CD4-positive, alpha-beta T cell (primary cell): ENCODE measurements at regions not wholly inside any gene's neighbourhood (a gene's known extent, or its start where the extent isn't known, plus 50 kb on each side); places are given as distances from the start of the nearest gene placed in this dataset.

ENCODE experiments used
- ATAC-seq: fragments of 200-7000 bp; cut with Tn5 transposase; one replicate; pipeline ENCODE4 v1.10.0; 2022; ENCODE audit warnings: mild to moderate bottlenecking; ENCODE audit not compliant: poor library complexity
- CTCF ChIA-PET: fragments of 350-600 bp; sonication (Branson Sonifier 250); formaldehyde crosslinking; loops from one replicate; lab custom pipeline; 2021; ENCODE audit warnings: antibody characterized with exemption, inconsistent platforms; lab: Charles Lee
- POLR2A ChIA-PET: fragments of 350-600 bp; sonication (Branson Sonifier 250); formaldehyde crosslinking; loops from one replicate; lab custom pipeline; 2021; ENCODE audit warnings: antibody characterized with exemption, inconsistent platforms; lab: Charles Lee
- DNase-seq, 14 experiments: peaks; one replicate each; pipeline ENCODE4 v3.0.0-alpha.2; 2013 to 2020; ENCODE audit warnings: mixed read lengths in 2 of 14
- H3K27ac ChIP-seq, 2 donors: one replicate each; pipeline versions ENCODE4 v1.5.1 to v1.7.0; 2013; ENCODE audit warnings: low read length in 2 of 2, low read depth in 1 of 2, mild to moderate bottlenecking in 1 of 2
- H3K27me3 ChIP-seq, 2 experiments: 1 replicate in 1 of 2; 2 replicates in 1 of 2; pipeline versions ENCODE4 v1.6.1 to v1.7.0; 2013; ENCODE audit warnings: low read length in 2 of 2, control low read depth in 1 of 2, mild to moderate bottlenecking in 1 of 2, moderate library complexity in 1 of 2; ENCODE audit not compliant: insufficient read depth in 2 of 2, control insufficient read depth in 1 of 2
- H3K36me3 ChIP-seq: one replicate; pipeline ENCODE4 v1.6.1; 2013; ENCODE audit warnings: low read length, control low read depth; ENCODE audit not compliant: insufficient read depth
- H3K4me1 ChIP-seq: one replicate; pipeline ENCODE4 v1.6.1; 2013; ENCODE audit warnings: low read length, control low read depth; ENCODE audit not compliant: insufficient read depth
- H3K4me3 ChIP-seq: one replicate; pipeline ENCODE4 v1.5.1; 2013; ENCODE audit warnings: mild to moderate bottlenecking, low read length, moderate library complexity
- H3K9me3 ChIP-seq, 2 experiments: 1 replicate in 1 of 2; 2 replicates in 1 of 2; pipeline versions ENCODE4 v1.6.1 to v1.7.0; 2013; ENCODE audit warnings: low read length in 2 of 2, mild to moderate bottlenecking in 2 of 2, control low read depth in 1 of 2, moderate library complexity in 1 of 2; ENCODE audit not compliant: control insufficient read depth in 1 of 2, insufficient read depth in 1 of 2
- H3K27ac Mint-ChIP-seq: one replicate; pipeline ENCODE4 v1.8.0; 2020; ENCODE audit warnings: mixed read lengths
- H3K27me3 Mint-ChIP-seq: one replicate; pipeline ENCODE4 v1.8.0; 2021; ENCODE audit warnings: mixed read lengths
- H3K36me3 Mint-ChIP-seq: one replicate; pipeline ENCODE4 v1.8.0; 2021; ENCODE audit warnings: low read depth, mixed read lengths
- H3K4me1 Mint-ChIP-seq: one replicate; pipeline ENCODE4 v1.8.0; 2021; ENCODE audit warnings: low read depth, mixed read lengths
- H3K4me3 Mint-ChIP-seq: one replicate; pipeline ENCODE4 v1.8.0; 2020; ENCODE audit warnings: mild to moderate bottlenecking, mixed read lengths
- H3K9me3 Mint-ChIP-seq: one replicate; pipeline ENCODE4 v1.8.0; 2020; ENCODE audit warnings: mixed read lengths
- CTCF ChIP-seq: fragments of 200-600 bp; IDR thresholded peaks from one replicate; pipeline ENCODE4 v1.8.0; 2022; ENCODE audit warnings: antibody characterized with exemption, mild to moderate bottlenecking
- intact Hi-C, 2 experiments: fragments of 100-400 bp; cut with DNase I in 1 of 2; cut with micrococcal nuclease in 1 of 2; formaldehyde crosslinking; loops; one replicate each; pipeline versions ENCODE4 v1.15.1 to v1.9.0; 2023 to 2025; cut with DNase I, micrococcal nuclease

GRCh38 chr2:163348857-163349380 lies 386.9 kb downstream of the FIGN start:
- Histone ChIP-seq H3K27ac (no peak overlapping the region), H3K27me3 (no peaks in the 10 kb centered on the region), H3K9me3 (peaks cover 0 to 8% of the 10 kb centered on the region in 2 experiments), H3K4me3 (no peak overlapping the region), H3K36me3 (no peaks in the 10 kb centered on the region), H3K4me1 (no peaks in the 10 kb centered on the region)
- no peak for TF ChIP-seq CTCF
- ATAC-seq (no peak), DNase-seq (peak in 2 of 14 experiments; percentile 15 to 16)
- CTCF ChIA-PET = no interaction called here
- H3K9me3 Mint-ChIP-seq = no peaks in the 10 kb centered on the region
- no peak overlapping the region for H3K27ac Mint-ChIP-seq
- no peaks in the 10 kb centered on the region for H3K36me3 Mint-ChIP-seq
- POLR2A ChIA-PET = no interaction called here
- H3K27me3 Mint-ChIP-seq = peaks cover 4% of the 10 kb centered on the region
- no peak overlapping the region for H3K4me3 Mint-ChIP-seq
- no peaks in the 10 kb centered on the region for H3K4me1 Mint-ChIP-seq
- intact Hi-C loops = no loop called here

DNA sequence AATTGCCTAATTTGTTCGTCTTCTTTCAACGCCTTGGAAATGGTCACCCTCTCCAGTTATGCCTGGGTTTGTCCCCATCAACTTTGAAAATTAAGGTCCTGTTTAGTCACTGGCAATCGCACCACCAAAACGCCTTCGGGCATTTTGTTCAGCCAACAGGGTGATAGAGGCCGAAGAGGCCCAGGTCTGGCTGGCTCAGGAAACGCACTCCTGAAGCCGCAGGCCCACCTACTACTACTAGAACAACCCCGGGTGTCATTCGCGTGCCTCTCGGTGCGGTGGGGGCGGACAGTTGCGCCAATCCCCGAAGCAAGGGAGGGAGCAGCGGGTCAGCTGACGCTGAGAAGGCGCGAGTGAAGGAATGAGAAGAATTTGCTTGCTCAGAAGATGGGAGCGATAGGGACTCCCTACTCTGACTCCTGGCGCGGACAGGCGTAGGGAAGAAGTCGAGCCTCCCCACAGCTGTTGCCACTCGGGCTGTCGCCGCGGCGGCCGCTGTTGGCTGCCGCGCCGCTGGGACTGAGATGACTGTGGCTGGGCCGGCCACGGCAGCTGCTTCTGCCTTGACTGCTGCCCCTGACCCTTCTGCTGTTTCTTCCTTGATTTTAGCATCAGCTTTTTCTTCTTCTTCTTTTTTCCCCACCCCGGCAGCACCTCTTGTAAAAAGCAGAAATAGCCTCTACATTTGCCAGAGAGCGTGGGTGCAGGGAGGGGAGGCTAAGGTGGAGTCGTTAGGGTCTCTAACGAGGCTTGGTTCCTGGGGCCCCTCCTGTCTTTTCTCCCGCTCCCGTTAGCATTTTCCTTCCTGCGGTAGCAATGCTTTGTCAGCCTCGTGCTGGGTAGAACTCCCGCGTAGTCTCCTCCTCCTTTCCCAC lies 387.6 kb downstream of the FIGN start:
- H3K4me3 Mint-ChIP-seq = peak overlapping the region; percentile 30
- Histone ChIP-seq H3K9me3 (peaks cover 0 to 8% of the 10 kb centered on the region in 2 experiments), H3K4me3 (no peak overlapping the region), H3K27ac (no peak overlapping the region), H3K27me3 (no peaks in the 10 kb centered on the region), H3K4me1 (no peaks in the 10 kb centered on the region), H3K36me3 (no peaks in the 10 kb centered on the region)
- H3K9me3 Mint-ChIP-seq = no peaks in the 10 kb centered on the region
- peak in 2 of 14 experiments; percentile 7 to 14 for DNase-seq
- POLR2A ChIA-PET = no interaction called here
- no peak for TF ChIP-seq CTCF
- no peaks in the 10 kb centered on the region for H3K4me1 Mint-ChIP-seq
- CTCF ChIA-PET = no interaction called here
- intact Hi-C loops = no loop called here
- no peak overlapping the region for H3K27ac Mint-ChIP-seq
- no peaks in the 10 kb centered on the region for H3K36me3 Mint-ChIP-seq
- ATAC-seq = no peak
- peaks cover 4% of the 10 kb centered on the region for H3K27me3 Mint-ChIP-seq

DNA sequence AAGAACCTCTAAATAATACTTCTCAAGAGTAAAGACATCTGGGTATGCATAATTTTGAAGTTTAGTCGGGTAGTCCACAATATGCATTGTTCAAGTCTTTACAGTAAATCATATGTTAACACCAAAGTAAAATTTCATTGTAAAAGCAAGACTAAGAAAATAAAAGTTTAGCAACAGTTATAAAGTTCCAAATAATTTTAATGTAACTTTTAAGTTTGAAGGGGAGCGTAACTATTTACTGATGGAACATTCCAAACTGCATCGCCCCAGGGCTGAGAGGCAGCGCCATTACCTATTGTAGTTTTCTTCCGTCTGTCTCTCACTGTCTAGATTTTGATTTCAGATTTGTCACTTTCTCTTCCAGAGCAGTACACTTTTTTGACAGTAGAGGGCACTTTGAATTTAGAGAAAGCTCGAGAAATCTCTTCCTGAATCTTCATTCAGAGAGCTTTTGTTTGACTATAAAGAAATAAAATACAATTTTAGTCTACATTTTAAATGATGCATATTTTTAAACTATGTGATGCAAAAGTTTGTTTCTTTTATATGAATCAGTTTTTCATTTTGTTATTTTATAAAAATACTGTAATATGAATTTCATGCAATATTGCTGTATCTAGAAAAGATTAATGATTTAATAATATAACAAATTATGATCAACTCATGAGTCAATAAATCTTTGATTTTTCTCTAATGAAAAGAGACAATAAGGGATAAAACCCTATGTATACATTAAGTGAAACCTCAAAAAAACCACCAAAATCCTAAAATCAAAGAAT lies 389.8 kb downstream of the FIGN start:
- peak in 2 of 14 experiments; percentile 9 to 13 for DNase-seq
- Histone ChIP-seq H3K4me3 (no peak overlapping the region), H3K27ac (no peak overlapping the region), H3K9me3 (peaks cover 0 to 8% of the 10 kb centered on the region in 2 experiments), H3K36me3 (no peaks in the 10 kb centered on the region), H3K4me1 (no peaks in the 10 kb centered on the region), H3K27me3 (no peaks in the 10 kb centered on the region)
- ChIA-PET CTCF (no interaction called here), POLR2A (no interaction called here)
- H3K4me3 Mint-ChIP-seq = no peak overlapping the region
- no peak overlapping the region for H3K27ac Mint-ChIP-seq
- no peak for ATAC-seq
- peak; percentile 49 for TF ChIP-seq CTCF
- H3K36me3 Mint-ChIP-seq = no peaks in the 10 kb centered on the region
- H3K27me3 Mint-ChIP-seq = peaks cover 2% of the 10 kb centered on the region
- no peaks in the 10 kb centered on the region for H3K9me3 Mint-ChIP-seq
- H3K4me1 Mint-ChIP-seq = no peaks in the 10 kb centered on the region
- intact Hi-C loops = no loop called here
